ENCODE measurements at regions not wholly inside any gene's neighbourhood (a gene's known extent, or its start where the extent isn't known, plus 50 kb on each side); places are given as distances from the start of the nearest gene placed in this dataset.

- ATAC-seq (ENCODE audit: low read depth) (no peak), DNase-seq (no peak)
- Mint-ChIP-seq H3K36me3 (ENCODE audit: low read depth) (no peaks in the 10 kb centered on the region), H3K4me1 (no peaks in the 10 kb centered on the region), H3K27me3 (peaks cover 5% of the 10 kb centered on the region), H3K9me3 (no peaks in the 10 kb centered on the region), H3K4me3 (no peak overlapping the region), H3K27ac (no peak overlapping the region)
- intact Hi-C loops (cut with micrococcal nuclease) = no loop called here
- CTCF ChIA-PET = no interaction called here
- POLR2A ChIA-PET = no interaction called here
- no peak for TF ChIP-seq CTCF (IDR thresholded peaks at IDR 0.05)
These were observed 257.2 kb upstream of the ASIC2 start for GRCh38 chr17:33550261-33550660.

DNA sequence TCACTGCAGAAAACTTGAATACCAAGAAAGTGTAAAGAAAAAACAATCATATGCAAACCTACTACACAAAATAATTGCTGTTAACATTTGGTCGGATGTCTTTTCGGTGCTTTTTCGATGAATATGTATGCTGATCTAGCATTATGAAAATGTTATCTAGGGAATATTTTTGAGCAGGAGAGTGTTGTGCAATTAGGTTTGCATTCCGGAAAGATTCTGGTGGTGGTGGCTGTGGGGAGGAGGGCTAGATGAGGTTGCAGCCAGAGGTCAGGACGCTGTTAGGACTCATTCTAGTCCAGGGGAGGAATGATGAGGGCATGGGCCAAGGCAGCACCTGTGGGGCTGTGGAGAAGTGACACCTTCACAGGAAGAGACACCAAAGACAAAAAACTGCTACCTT is 258.0 kb upstream of the ASIC2 start:
- DNase-seq (no peak), ATAC-seq (ENCODE audit: low read depth) (no peak)
- Mint-ChIP-seq H3K9me3 (no peaks in the 10 kb centered on the region), H3K27ac (no peak overlapping the region), H3K4me1 (no peaks in the 10 kb centered on the region), H3K27me3 (peaks cover 5% of the 10 kb centered on the region), H3K36me3 (ENCODE audit: low read depth) (no peaks in the 10 kb centered on the region), H3K4me3 (no peak overlapping the region)
- TF ChIP-seq CTCF (IDR thresholded peaks at IDR 0.05) = no peak
- intact Hi-C loops (cut with micrococcal nuclease) = no loop called here
- ChIA-PET POLR2A (no interaction called here), CTCF (no interaction called here)

DNA sequence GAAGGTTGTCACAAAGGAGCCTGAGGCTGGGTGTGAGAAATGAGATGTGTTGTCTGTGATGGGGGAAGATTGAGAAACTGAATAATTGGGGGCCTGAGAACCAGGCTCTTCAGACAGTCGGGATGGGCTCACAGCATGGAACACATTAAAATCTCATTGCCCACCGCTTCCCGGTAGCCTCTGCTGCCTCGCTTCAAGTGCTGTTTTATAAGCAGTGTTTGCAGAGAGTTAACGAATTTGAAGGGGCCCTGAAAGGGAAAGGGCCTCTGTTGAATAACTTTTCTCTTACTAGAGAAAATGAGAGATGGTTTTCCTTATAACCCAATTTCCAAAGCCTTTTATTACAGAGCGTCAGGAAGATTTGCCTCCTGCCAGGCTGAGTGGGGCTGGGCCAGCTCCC is 258.8 kb upstream of the ASIC2 start:
- Mint-ChIP-seq H3K9me3 (no peaks in the 10 kb centered on the region), H3K4me3 (no peak overlapping the region), H3K36me3 (ENCODE audit: low read depth) (no peaks in the 10 kb centered on the region), H3K4me1 (no peaks in the 10 kb centered on the region), H3K27ac (no peak overlapping the region), H3K27me3 (peaks cover 5% of the 10 kb centered on the region)
- intact Hi-C loops (cut with micrococcal nuclease) = no loop called here
- DNase-seq (no peak), ATAC-seq (ENCODE audit: low read depth) (no peak)
- TF ChIP-seq CTCF (IDR thresholded peaks at IDR 0.05) = no peak
- POLR2A ChIA-PET = no interaction called here
- CTCF ChIA-PET = no interaction called here

GRCh38 chr17:33560165-33560564 is 267.1 kb upstream of the ASIC2 start:
- H3K27ac Mint-ChIP-seq = no peak overlapping the region
- no peak for ATAC-seq (ENCODE audit: low read depth)

GRCh38 chr17:33560871-33561270 is 267.8 kb upstream of the ASIC2 start:
- DNase-seq (no peak), ATAC-seq (ENCODE audit: low read depth) (no peak)
- Mint-ChIP-seq H3K4me3 (no peak overlapping the region), H3K27me3 (no peaks in the 10 kb centered on the region), H3K9me3 (peaks cover 3% of the 10 kb centered on the region), H3K27ac (no peak overlapping the region), H3K4me1 (no peaks in the 10 kb centered on the region), H3K36me3 (ENCODE audit: low read depth) (no peaks in the 10 kb centered on the region)
- TF ChIP-seq CTCF (IDR thresholded peaks at IDR 0.05) = no peak
- intact Hi-C loops (cut with micrococcal nuclease) = no loop called here
- CTCF ChIA-PET = no interaction called here
- POLR2A ChIA-PET = no interaction called here

More at GRCh38 chr17:33560165-33560564, 267.1 kb upstream of the ASIC2 start:
- no peaks in the 10 kb centered on the region for H3K4me1 Mint-ChIP-seq
- no peaks in the 10 kb centered on the region for H3K27me3 Mint-ChIP-seq
- intact Hi-C loops (cut with micrococcal nuclease) = no loop called here
- no peaks in the 10 kb centered on the region for H3K36me3 Mint-ChIP-seq (ENCODE audit: low read depth)
- ChIA-PET CTCF (no interaction called here), POLR2A (no interaction called here)
- no peak overlapping the region for H3K4me3 Mint-ChIP-seq
- H3K9me3 Mint-ChIP-seq = peaks cover 3% of the 10 kb centered on the region
- TF ChIP-seq CTCF (IDR thresholded peaks at IDR 0.05) = no peak
- DNase-seq = no peak

All from activated B cell treated with CpG ODN at 0.5 μM for 24 hours (primary cell).